NCI-H187 treated with DMSO at 0.1 percent for 48 hours (cell line): ENCODE measurements at regions not wholly inside any gene's neighbourhood (a gene's known extent, or its start where the extent isn't known, plus 50 kb on each side); places are given as distances from the start of the nearest gene placed in this dataset.
A peak's percentile ranks its signal among the peaks of the same experiment; 100 is the strongest.
"Not testable (repeated sequence)": the region's sequence is repeated elsewhere in the genome, so short reads cannot be mapped to it uniquely, and the experiment has no call there.

ENCODE experiments used
- DNase-seq: peaks from one replicate; lab custom pipeline; 2025; lab: John Stamatoyannopoulos, UW

DNA sequence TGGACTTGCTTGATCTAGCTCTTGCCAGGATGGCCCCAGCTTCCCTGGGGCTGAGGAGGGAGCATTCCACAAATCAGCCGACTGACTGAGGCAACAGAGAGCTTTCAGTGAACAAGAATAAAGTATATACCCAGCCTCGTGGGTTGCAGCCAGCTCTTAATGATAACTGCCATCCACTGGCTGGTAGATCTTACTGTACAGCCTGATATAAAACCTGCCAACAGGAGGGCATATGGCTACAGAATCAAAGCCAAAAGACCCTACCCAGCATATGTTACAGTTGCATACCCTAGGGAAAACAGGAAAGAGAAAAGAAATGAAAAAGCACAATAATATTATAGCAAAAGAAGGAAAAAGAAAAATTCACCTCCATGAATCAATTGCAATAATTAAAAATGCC is 775.9 kb upstream of the KIF2B start:
- DNase-seq, result no peak

DNA sequence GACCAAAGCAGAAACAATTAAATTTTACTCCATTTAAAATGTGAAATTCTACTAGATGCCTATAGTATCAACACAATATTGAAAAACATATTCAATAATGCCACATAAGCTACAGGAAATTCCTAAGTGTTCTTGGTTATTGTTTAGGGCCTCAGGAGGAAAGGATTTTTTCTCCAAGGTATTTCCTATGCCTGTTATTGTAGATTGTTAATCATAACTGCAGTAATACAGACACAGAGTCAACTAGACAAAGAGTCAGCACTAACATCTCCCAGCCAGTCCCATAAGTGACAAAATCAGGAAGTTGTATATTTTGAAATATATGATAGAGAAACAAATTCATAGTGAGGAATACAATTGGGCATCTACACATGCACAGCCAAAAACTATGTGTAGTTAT is 782.7 kb upstream of the KIF2B start:
- DNase-seq, result no peak

DNA sequence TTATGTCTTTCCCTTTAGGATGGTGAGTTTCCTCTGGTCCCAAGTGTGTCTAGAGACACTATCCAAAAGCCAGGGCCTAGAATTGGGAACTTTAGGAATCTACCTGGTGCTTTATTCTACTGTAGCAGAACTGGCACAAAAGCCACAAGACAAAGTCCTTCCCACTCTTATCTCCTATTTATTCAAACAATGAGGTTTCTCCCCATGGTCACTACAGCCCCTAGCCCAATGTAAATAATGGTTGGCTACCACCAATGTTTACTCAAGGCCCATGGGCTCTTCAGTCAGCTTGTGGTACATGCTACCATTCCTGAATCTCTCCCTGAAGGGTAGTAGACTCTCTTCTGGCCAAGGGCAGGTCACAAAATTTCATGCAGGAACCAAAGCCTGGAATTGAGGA is 789.4 kb upstream of the KIF2B start:
- no peak for DNase-seq

DNA sequence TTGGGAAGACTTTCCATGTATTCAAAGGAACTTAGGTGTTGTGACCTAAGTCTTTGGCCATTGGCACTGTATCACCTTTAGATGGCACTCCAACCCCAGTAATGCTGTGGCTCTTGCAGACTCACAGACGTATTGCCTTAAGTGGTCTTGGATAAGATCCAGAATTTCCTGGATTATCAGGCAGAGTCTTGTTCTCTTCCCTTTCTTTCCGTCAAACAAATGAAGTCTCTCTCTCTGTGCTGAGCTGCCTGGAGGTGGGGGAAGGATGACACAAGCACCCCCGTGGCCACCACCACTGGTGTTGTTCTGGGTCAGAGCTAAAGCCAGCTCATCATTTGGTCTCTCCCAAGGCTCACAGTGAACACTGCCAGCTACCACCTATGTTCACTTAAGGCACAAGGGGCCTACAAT is 789.9 kb upstream of the KIF2B start:
- peak; percentile 44 for DNase-seq

DNA sequence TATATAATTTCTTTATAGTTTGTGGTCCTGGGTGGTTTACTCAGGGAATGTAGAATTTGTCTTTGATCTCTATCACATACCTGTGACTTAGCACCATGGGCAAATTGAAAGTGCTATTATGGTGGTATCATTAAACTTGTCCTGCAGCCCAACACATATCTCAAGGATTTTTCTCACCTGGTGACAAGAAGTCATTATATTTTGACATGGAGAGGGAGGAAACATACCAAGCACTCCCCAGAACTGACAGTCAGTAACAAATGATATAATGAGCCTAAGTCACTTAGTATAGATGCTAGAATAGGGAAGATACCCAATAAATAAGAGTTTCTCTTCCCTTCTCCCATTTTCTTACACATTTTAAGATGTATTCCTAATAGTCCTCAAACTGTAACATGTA is 805.5 kb upstream of the KIF2B start:
- no peak for DNase-seq

GRCh38 chr17:53016085-53016484 is 806.6 kb upstream of the KIF2B start:
- DNase-seq, result no peak

GRCh38 chr17:53012364-53012763 is 810.4 kb upstream of the KIF2B start:
- DNase-seq, result no peak

DNA sequence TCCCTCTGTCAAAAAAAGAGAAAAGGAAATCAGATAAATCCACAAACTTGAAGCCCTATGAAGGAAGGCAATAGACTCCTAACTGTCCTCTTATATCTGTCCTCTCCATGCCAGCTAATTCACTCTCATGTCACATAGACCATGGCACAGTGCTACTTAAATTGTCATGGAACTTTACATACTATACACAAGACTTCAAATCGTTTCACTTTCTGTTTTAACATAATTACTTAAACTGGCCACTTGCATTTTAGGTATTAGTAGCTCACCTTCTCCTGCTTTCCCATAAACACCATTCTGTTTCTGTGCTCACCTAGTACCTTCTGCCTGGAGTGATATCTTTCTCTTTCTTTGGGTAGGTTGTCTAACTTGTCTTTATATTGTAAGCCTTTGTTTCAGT is 816.7 kb upstream of the KIF2B start:
- DNase-seq, result no peak

DNA sequence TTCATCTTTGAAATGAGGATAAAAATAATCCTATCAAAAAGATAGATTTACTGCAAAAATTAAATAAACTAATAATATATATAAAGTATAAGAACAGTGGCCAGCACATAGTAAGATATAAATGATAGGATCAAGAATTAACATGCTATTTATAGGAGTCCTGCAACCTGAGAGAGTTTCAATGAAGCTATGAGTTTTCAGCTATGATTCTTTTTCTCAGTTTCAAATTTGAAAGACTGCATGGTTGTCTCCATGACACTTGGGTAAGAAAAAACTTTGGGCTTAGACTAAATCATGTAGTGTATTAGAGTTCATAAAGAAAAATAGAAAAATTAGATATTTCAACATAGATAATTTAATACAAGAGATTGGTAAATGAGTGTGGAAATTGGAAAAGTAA is 817.8 kb upstream of the KIF2B start:
- DNase-seq, result no peak

DNA sequence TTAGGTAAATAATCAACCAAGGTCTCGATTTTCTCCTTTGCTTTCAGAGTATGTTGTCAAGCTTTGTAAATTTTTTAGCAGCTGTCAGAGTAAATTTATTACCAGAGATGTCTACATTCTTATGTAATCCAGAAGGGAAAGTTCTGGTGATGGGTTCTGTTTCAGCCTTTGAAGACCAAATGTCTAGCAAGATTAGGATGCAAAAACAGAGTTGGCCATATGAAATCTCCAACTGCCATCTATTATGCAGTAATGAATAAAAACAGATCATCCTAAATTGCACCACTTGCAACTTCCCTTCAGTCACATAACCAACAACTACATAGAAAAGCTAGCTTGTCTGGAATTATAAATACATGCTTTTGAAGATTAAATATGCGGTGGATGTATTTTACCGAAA is 826.8 kb upstream of the KIF2B start:
- DNase-seq, result no peak

GRCh38 chr17:52995147-52995546 is 827.6 kb upstream of the KIF2B start:
- peak; percentile 92 for DNase-seq

- no peak for DNase-seq
These were observed 827.6 kb upstream of the CA10 start for GRCh38 chr17:52986056-52986662.

DNA sequence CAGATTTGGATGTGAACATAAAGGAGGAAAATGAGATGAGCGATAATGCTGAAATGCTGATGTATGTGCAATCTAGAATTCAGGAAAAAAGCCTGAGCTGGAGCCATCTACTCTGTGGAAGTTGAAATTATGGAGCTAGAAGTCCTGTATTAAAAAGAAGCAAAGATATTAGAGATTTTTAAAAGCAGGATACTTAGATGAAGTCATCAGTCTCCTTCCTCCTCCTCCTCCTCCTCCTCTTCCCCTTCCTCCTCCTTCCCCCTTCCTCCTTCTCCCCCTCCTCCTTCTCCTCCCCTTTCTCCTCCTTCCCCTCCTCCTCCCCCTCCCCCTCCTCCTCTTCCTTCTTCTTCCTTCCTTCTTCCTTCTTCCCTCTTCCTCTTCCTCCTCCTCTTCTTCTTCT is 823.8 kb upstream of the CA10 start:
- no peak for DNase-seq

- DNase-seq, result no peak
These were observed 821.4 kb upstream of the CA10 start for GRCh38 chr17:52979921-52980320.

DNA sequence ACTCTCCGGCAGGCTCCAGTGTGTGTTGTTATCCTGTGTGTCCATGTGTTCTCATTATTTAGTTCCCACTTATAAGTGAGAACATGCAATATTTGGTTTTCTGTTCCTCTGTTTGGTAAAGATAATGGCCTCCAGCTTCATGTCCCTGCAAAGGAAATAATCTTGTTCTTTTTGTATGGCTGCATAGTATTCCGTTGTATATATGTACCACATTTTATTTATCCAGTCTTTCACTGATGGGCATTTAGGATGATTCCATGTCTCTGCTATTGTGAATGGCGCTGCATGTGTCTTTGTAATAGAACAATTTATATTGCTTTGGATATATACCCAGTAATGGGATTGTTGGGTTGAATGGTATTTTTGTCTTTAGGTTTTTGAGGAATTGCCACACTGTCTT is 807.3 kb upstream of the CA10 start:
- DNase-seq, result no peak

DNA sequence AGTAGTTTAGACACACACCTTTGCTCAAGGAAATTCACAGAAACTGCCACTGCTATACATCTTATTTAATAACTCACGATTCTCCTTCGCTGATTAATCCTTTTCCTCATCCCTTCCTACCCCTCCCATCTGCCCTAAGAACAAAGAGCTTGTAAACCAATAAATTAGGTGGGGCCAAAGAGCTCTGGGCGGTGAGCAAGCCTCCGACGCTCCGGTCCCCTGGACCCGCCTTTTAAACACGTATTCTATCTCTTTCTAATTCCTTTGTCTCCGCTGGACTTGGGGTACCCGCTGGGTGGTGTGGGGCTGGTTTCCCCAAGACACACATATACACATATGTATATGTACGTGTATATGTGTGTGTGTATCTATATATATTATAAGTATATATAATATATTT is 803.2 kb upstream of the CA10 start:
- DNase-seq, result not testable (repeated sequence)

- DNase-seq, result no peak
These were observed 798.9 kb upstream of the CA10 start for GRCh38 chr17:52957411-52957810.

- DNase-seq, result no peak
These were observed 788.9 kb upstream of the CA10 start for GRCh38 chr17:52947418-52947817.

DNA sequence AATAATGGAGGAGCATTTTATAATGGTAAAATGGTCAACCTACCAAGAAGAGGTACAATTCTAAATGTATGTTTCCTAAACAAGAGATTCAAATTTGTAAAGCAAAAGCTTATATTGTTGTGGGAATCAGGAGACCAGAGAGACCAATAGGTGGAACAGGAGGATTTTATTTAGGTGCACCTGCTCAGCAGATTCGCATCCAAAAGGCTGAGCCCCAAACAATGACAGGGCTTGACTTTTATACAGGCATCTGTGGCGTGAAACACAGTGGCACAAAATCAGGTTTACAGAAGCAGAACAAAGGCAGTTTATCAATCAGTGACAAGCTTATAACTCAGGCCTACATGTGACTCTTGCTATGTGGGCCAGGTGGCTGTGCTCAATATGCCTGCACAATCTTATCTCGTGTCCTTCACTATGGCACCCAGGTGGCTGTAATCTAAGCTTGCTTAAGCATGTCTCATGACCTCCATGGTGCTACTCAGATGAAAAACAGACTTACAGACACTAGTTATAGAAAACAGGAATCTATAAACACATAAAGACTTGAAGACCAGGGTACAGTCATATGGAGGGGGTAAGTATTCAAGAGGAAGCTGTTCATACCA is 780.2 kb upstream of the CA10 start:
- no peak for DNase-seq

DNA sequence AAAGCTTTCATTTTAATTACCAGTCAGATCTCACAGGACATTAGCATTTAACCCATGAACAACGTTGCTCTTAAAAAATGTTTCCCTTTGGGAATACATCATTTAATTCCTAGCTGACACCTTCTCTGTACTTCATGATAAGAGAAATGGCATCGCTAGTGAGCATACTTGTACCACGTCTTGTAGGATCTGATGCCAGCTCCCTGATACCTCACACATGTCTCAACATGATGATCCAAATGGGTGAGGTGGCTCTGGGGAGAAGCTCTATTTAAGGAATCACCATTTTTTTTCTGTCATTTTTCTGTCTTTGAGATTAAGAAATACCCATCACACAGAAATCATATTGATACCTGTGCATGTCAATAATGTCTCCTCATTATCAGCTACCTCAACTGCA is 772.1 kb upstream of the CA10 start:
- DNase-seq, result no peak

- no peak for DNase-seq
These were observed 771.6 kb upstream of the CA10 start for GRCh38 chr17:52930145-52930544.

DNA sequence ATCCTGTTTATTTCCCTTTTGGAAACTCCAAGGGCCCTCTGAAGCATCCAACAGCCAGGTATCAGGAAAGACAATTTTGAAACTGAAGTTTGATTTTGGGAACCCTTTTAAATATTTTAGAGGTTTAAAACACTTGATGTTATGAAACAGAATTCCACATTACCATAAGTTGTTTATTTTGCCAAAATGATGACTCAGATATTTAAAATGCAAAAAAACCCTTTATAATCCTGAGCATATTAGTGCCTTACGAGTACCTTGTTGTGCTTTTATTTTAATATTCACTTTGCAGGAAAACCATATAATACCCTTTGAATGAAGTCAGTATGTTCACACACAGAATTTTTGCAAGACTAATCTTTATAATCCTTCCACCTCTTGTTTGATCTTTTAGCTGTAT is 765.1 kb upstream of the CA10 start:
- no peak for DNase-seq

GRCh38 chr17:52899235-52899634 is 740.7 kb upstream of the CA10 start:
- DNase-seq, result no peak

GRCh38 chr17:52895272-52895671 is 736.8 kb upstream of the CA10 start:
- no peak for DNase-seq
